Endothelial cell (in vitro differentiated cells): ENCODE measurements at regions not wholly inside any gene's neighbourhood (a gene's known extent, or its start where the extent isn't known, plus 50 kb on each side); places are given as distances from the start of the nearest gene placed in this dataset.

Source experiments
- DNase-seq: peaks from one replicate; pipeline ENCODE4 v3.0.0; 2021; ENCODE audit warnings: low spot score
- H3K27ac Mint-ChIP-seq: one replicate; pipeline ENCODE4 v1.8.0; 2021; ENCODE audit warnings: mixed read lengths, inconsistent platforms; ENCODE audit not compliant: unreplicated experiment
- H3K27me3 Mint-ChIP-seq: one replicate; pipeline ENCODE4 v1.8.0; 2021; ENCODE audit warnings: mild to moderate bottlenecking, moderate library complexity, mixed read lengths, inconsistent platforms; ENCODE audit not compliant: unreplicated experiment
- H3K36me3 Mint-ChIP-seq: one replicate; pipeline ENCODE4 v1.8.0; 2021; ENCODE audit warnings: mild to moderate bottlenecking, low read depth, mixed read lengths, inconsistent platforms; ENCODE audit not compliant: unreplicated experiment
- H3K4me1 Mint-ChIP-seq: one replicate; pipeline ENCODE4 v1.8.0; 2021; ENCODE audit warnings: mild to moderate bottlenecking, mixed read lengths, inconsistent platforms; ENCODE audit not compliant: unreplicated experiment
- H3K4me3 Mint-ChIP-seq: one replicate; pipeline ENCODE4 v1.8.0; 2021; ENCODE audit warnings: mild to moderate bottlenecking, mixed read lengths, inconsistent platforms; ENCODE audit not compliant: unreplicated experiment
- H3K9me3 Mint-ChIP-seq: one replicate; pipeline ENCODE4 v1.8.0; 2021; ENCODE audit warnings: mixed read lengths, inconsistent platforms; ENCODE audit not compliant: unreplicated experiment
- CTCF ChIP-seq: fragments of 200-600 bp; sonication (generic); IDR thresholded peaks from one replicate; pipeline ENCODE4 v1.5.0; 2021; ENCODE audit warnings: antibody characterized with exemption; ENCODE audit not compliant: unreplicated experiment

GRCh38 chr15:62853841-62854225 is 188.7 kb upstream of the TPM1 start:
- Mint-ChIP-seq H3K4me3 (no peak overlapping the region), H3K36me3 (no peaks in the 10 kb centered on the region), H3K27ac (no peak overlapping the region), H3K27me3 (no peaks in the 10 kb centered on the region), H3K4me1 (peaks cover 16% of the 10 kb centered on the region), H3K9me3 (no peaks in the 10 kb centered on the region)
- no peak for TF ChIP-seq CTCF
- DNase-seq, result no peak

GRCh38 chr15:62854420-62855084 is 188.0 kb upstream of the TPM1 start:
- Mint-ChIP-seq H3K4me1 (peaks cover 10% of the 10 kb centered on the region), H3K9me3 (no peaks in the 10 kb centered on the region), H3K36me3 (no peaks in the 10 kb centered on the region), H3K27ac (no peak overlapping the region), H3K4me3 (no peak overlapping the region), H3K27me3 (no peaks in the 10 kb centered on the region)
- no peak for TF ChIP-seq CTCF
- no peak for DNase-seq

GRCh38 chr15:62855085-62855476 is 187.5 kb upstream of the TPM1 start:
- H3K4me1 Mint-ChIP-seq, result peaks cover 8% of the 10 kb centered on the region
- no peak for DNase-seq
- H3K4me3 Mint-ChIP-seq, result no peak overlapping the region
- no peaks in the 10 kb centered on the region for H3K27me3 Mint-ChIP-seq
- H3K36me3 Mint-ChIP-seq, result no peaks in the 10 kb centered on the region
- H3K27ac Mint-ChIP-seq, result no peak overlapping the region
- no peaks in the 10 kb centered on the region for H3K9me3 Mint-ChIP-seq
- no peak for TF ChIP-seq CTCF

GRCh38 chr15:62856466-62857246 is 185.9 kb upstream of the TPM1 start:
- no peak for TF ChIP-seq CTCF
- no peaks in the 10 kb centered on the region for H3K27me3 Mint-ChIP-seq
- H3K4me3 Mint-ChIP-seq, result no peak overlapping the region
- no peaks in the 10 kb centered on the region for H3K4me1 Mint-ChIP-seq
- H3K9me3 Mint-ChIP-seq, result no peaks in the 10 kb centered on the region
- no peak overlapping the region for H3K27ac Mint-ChIP-seq
- H3K36me3 Mint-ChIP-seq, result no peaks in the 10 kb centered on the region
- no peak for DNase-seq

GRCh38 chr15:62857411-62857853 is 185.1 kb upstream of the TPM1 start:
- Mint-ChIP-seq H3K4me3 (no peak overlapping the region), H3K27me3 (no peaks in the 10 kb centered on the region), H3K36me3 (no peaks in the 10 kb centered on the region), H3K4me1 (no peaks in the 10 kb centered on the region), H3K9me3 (no peaks in the 10 kb centered on the region), H3K27ac (no peak overlapping the region)
- DNase-seq, result no peak
- no peak for TF ChIP-seq CTCF
